ENCODE measurements at regions not wholly inside any gene's neighbourhood (a gene's known extent, or its start where the extent isn't known, plus 50 kb on each side); places are given as distances from the start of the nearest gene placed in this dataset.

- Histone ChIP-seq H4K20me1 (replicated peaks; ENCODE audit: control insufficient read depth, extremely low read depth, insufficient read depth, low read length) (no peaks in the 10 kb centered on the region), H3K36me3 (ENCODE audit: control insufficient read depth in 2 of 2, extremely low read depth in 1 of 2, insufficient read depth in 2 of 2, low read length in 2 of 2) (no peaks in the 10 kb centered on the region), H3K4me1 (ENCODE audit: control insufficient read depth, extremely low read depth, insufficient read depth, low read length) (no peaks in the 10 kb centered on the region), H3K79me2 (ENCODE audit: control insufficient read depth, insufficient read depth, low read length) (no peaks in the 10 kb centered on the region), H3K27ac (ENCODE audit: insufficient read depth, low read depth, low read length) (no peak overlapping the region), H2AFZ (ENCODE audit: low read depth, low read length) (no peak overlapping the region), H3K9me1 (replicated peaks; ENCODE audit: control insufficient read depth, extremely low read depth, insufficient read depth, low read length) (no peaks in the 10 kb centered on the region), H3K9ac (replicated peaks; ENCODE audit: extremely low read depth, insufficient read depth, low read length) (no peak overlapping the region), H3K4me2 (ENCODE audit: insufficient read depth, low read length) (no peak overlapping the region), H3K9me3 (replicated peaks; ENCODE audit: control insufficient read depth, insufficient read depth, low read length) (no peaks in the 10 kb centered on the region), H3K4me3 (replicated peaks in 1 of 3; ENCODE audit: insufficient read depth in 1 of 3, low read depth in 1 of 3, low read length in 3 of 3) (no peak overlapping the region), H3K27me3 (ENCODE audit: control insufficient read depth in 2 of 2, insufficient read depth in 2 of 2, low read length in 2 of 2) (peaks cover 0 to 2% of the 10 kb centered on the region in 2 experiments)
- TF ChIP-seq CTCF (IDR thresholded peaks at IDR 0.05; ENCODE audit: extremely low read depth in 1 of 2, insufficient read depth in 1 of 2, low read depth in 1 of 2, low read length in 2 of 2) (no peak), POLR2A (IDR thresholded peaks at IDR 0.05; ENCODE audit: low read depth, low read length) (no peak)
- FAIRE-seq (no peak), DNase-seq (ENCODE audit: low read depth, low spot score) (no peak)
- dilution Hi-C loops (cut with MboI; ENCODE audit: extremely low pct_ligation_motif_present, low sequenced_read_pairs) = no loop called here
- BruUV-seq (replicated peaks) = no TSS peak
- CTCF ChIA-PET = no interaction called here
- POLR2A ChIA-PET = no interaction called here
- intact Hi-C loops (cut with micrococcal nuclease) = no loop called here
Observed at GRCh38 chr5:15220642-15221173, 279.3 kb upstream of the FBXL7 start.

GRCh38 chr5:15215056-15215455 lies 284.9 kb upstream of the FBXL7 start:
- no TSS peak for BruUV-seq (replicated peaks)
- Histone ChIP-seq H3K36me3 (ENCODE audit: control insufficient read depth in 2 of 2, extremely low read depth in 1 of 2, insufficient read depth in 2 of 2, low read length in 2 of 2) (no peaks in the 10 kb centered on the region), H3K79me2 (ENCODE audit: control insufficient read depth, insufficient read depth, low read length) (no peaks in the 10 kb centered on the region), H3K4me1 (ENCODE audit: control insufficient read depth, extremely low read depth, insufficient read depth, low read length) (no peaks in the 10 kb centered on the region), H3K4me2 (ENCODE audit: insufficient read depth, low read length) (no peak overlapping the region), H3K27me3 (ENCODE audit: control insufficient read depth in 2 of 2, insufficient read depth in 2 of 2, low read length in 2 of 2) (peaks cover 0 to 4% of the 10 kb centered on the region in 2 experiments), H3K27ac (ENCODE audit: insufficient read depth, low read depth, low read length) (no peak overlapping the region), H3K9ac (replicated peaks; ENCODE audit: extremely low read depth, insufficient read depth, low read length) (no peak overlapping the region), H2AFZ (ENCODE audit: low read depth, low read length) (no peak overlapping the region), H3K4me3 (replicated peaks in 1 of 3; ENCODE audit: insufficient read depth in 1 of 3, low read depth in 1 of 3, low read length in 3 of 3) (no peak overlapping the region), H3K9me1 (replicated peaks; ENCODE audit: control insufficient read depth, extremely low read depth, insufficient read depth, low read length) (no peaks in the 10 kb centered on the region), H3K9me3 (replicated peaks; ENCODE audit: control insufficient read depth, insufficient read depth, low read length) (no peaks in the 10 kb centered on the region), H4K20me1 (replicated peaks; ENCODE audit: control insufficient read depth, extremely low read depth, insufficient read depth, low read length) (no peaks in the 10 kb centered on the region)
- ChIA-PET POLR2A (no interaction called here), CTCF (no interaction called here)
- no peak for DNase-seq (ENCODE audit: low read depth, low spot score)
- dilution Hi-C loops (cut with MboI; ENCODE audit: extremely low pct_ligation_motif_present, low sequenced_read_pairs) (no loop called here), intact Hi-C loops (cut with micrococcal nuclease) (no loop called here)
- no peak for FAIRE-seq
- TF ChIP-seq MYC (IDR thresholded peaks at IDR 0.05; ENCODE audit: low read depth, low read length) (no peak), FOS (IDR thresholded peaks at IDR 0.05; ENCODE audit: borderline replicate concordance, insufficient read depth, low read length) (no peak), POLR2A (IDR thresholded peaks at IDR 0.05; ENCODE audit: low read depth, low read length) (no peak), CTCF (IDR thresholded peaks at IDR 0.05; ENCODE audit: extremely low read depth in 1 of 2, insufficient read depth in 1 of 2, low read depth in 1 of 2, low read length in 2 of 2) (no peak), GATA2 (IDR thresholded peaks at IDR 0.05; ENCODE audit: insufficient read depth, insufficient read length, low read depth, low read length) (no peak), MAX (IDR thresholded peaks at IDR 0.05; ENCODE audit: insufficient read depth, insufficient read length) (no peak), POLR2AphosphoS5 (IDR thresholded peaks at IDR 0.05; ENCODE audit: insufficient read depth, low read depth, low read length) (no peak), JUN (IDR thresholded peaks at IDR 0.05; ENCODE audit: borderline replicate concordance, insufficient read depth, insufficient read length, low read depth) (no peak), EZH2 (IDR thresholded peaks at IDR 0.05; ENCODE audit: borderline replicate concordance, low read depth, low read length, severe bottlenecking) (no peak)

Data from endothelial cell of umbilical vein (primary cell).